ENCODE measurements at regions not wholly inside any gene's neighbourhood (a gene's known extent, or its start where the extent isn't known, plus 50 kb on each side); places are given as distances from the start of the nearest gene placed in this dataset.

- intact Hi-C loops (cut with DNase I): no loop called here
- no peak for ATAC-seq
These were observed 63.7 kb upstream of the HEPHL1 start for GRCh38 chr11:93957397-93957952.

GRCh38 chr11:93958991-93959390 is 62.2 kb upstream of the HEPHL1 start:
- DNase-seq: no peak
- ATAC-seq: no peak
- intact Hi-C loops (cut with DNase I): no loop called here

More at GRCh38 chr11:93957397-93957952, 63.7 kb upstream of the HEPHL1 start:
- no peak for DNase-seq

GRCh38 chr11:93959663-93960062 is 61.5 kb upstream of the HEPHL1 start:
- ATAC-seq (no peak), DNase-seq (no peak)
- intact Hi-C loops (cut with DNase I): no loop called here

GRCh38 chr11:93963072-93963471 is 58.1 kb upstream of the HEPHL1 start:
- intact Hi-C loops (cut with DNase I): no loop called here
- ATAC-seq (no peak), DNase-seq (no peak)

- DNase-seq: no peak
- intact Hi-C loops (cut with DNase I): no loop called here
- ATAC-seq: no peak
These were observed 53.9 kb upstream of the HEPHL1 start for GRCh38 chr11:93967258-93967657.

GRCh38 chr11:93967944-93968343 is 53.2 kb upstream of the HEPHL1 start:
- ATAC-seq (no peak), DNase-seq (no peak)
- intact Hi-C loops (cut with DNase I): no loop called here

GRCh38 chr11:93969925-93970922 is 50.9 kb upstream of the HEPHL1 start:
- no peak for DNase-seq
- ATAC-seq: no peak
- intact Hi-C loops (cut with DNase I): no loop called here
